SK-N-SH treated with all-trans-retinoic acid at 6 μM for 48 hours (cell line): ENCODE measurements at regions not wholly inside any gene's neighbourhood (a gene's known extent, or its start where the extent isn't known, plus 50 kb on each side); places are given as distances from the start of the nearest gene placed in this dataset.

Source experiments
- ATAC-seq: fragments of 200-7000 bp; cut with Tn5 transposase; 3 replicates; pipeline ENCODE4 v1.9.1; 2020; ENCODE audit warnings: mild to moderate bottlenecking, moderate library complexity
- BACH2 ChIP-seq: fragments of 250-450 bp; sonication (Bioruptor Pico); IDR thresholded peaks from 2 replicates; pipeline ENCODE4 v1.9.0; 2021; ENCODE audit warnings: mild to moderate bottlenecking, borderline replicate concordance
- ESRRG ChIP-seq: fragments of 250-450 bp; sonication (Bioruptor Pico); IDR thresholded peaks from 2 replicates; pipeline ENCODE4 v1.6.1; 2021; ENCODE audit warnings: mild to moderate bottlenecking
- GLIS3 ChIP-seq: fragments of 250-450 bp; sonication (Bioruptor Pico); IDR thresholded peaks from 2 replicates; pipeline ENCODE4 v1.5.0; 2020; ENCODE audit warnings: mild to moderate bottlenecking, moderate library complexity
- ISL1 ChIP-seq: fragments of 250-450 bp; sonication (Bioruptor Pico); IDR thresholded peaks from 2 replicates; pipeline ENCODE4 v2.1.2; 2022; ENCODE audit warnings: mild to moderate bottlenecking, moderate library complexity
- OSR1 ChIP-seq: fragments of 250-450 bp; sonication (Bioruptor Pico); IDR thresholded peaks from 2 replicates; pipeline ENCODE4 v1.8.0; 2022; ENCODE audit warnings: moderate library complexity, mild to moderate bottlenecking, inconsistent platforms
- PPARA ChIP-seq: fragments of 250-450 bp; sonication (Bioruptor Pico); IDR thresholded peaks from 2 replicates; pipeline ENCODE4 v1.5.0; 2020; ENCODE audit warnings: mild to moderate bottlenecking, borderline replicate concordance
- RARB ChIP-seq: fragments of 250-450 bp; sonication (Bioruptor Pico); IDR thresholded peaks from 2 replicates; pipeline ENCODE4 v1.8.0; 2021; ENCODE audit warnings: mild to moderate bottlenecking, moderate library complexity
- SNAI2 ChIP-seq: fragments of 250-450 bp; sonication (Bioruptor Pico); IDR thresholded peaks from 2 replicates; pipeline ENCODE4 v1.5.0; 2020; ENCODE audit warnings: mild to moderate bottlenecking, moderate library complexity
- TCF4 ChIP-seq: fragments of 250-450 bp; sonication (Bioruptor Pico); IDR thresholded peaks from 2 replicates; pipeline ENCODE4 v1.8.0; 2021; ENCODE audit warnings: mild to moderate bottlenecking, moderate library complexity, borderline replicate concordance
- TOX ChIP-seq: fragments of 250-450 bp; sonication (Bioruptor Pico); IDR thresholded peaks from 2 replicates; pipeline ENCODE4 v1.8.0; 2021; ENCODE audit warnings: mild to moderate bottlenecking, moderate library complexity, borderline replicate concordance
- ZC3H10 ChIP-seq: fragments of 250-450 bp; sonication (Bioruptor Pico); IDR thresholded peaks from 2 replicates; pipeline ENCODE4 v1.5.1; 2021; ENCODE audit warnings: mild to moderate bottlenecking, moderate library complexity
- ZFP3 ChIP-seq: fragments of 250-450 bp; sonication (Bioruptor Pico); IDR thresholded peaks from 2 replicates; pipeline ENCODE4 v1.5.0; 2020; ENCODE audit warnings: mild to moderate bottlenecking, moderate library complexity
- ZFP30 ChIP-seq: fragments of 450-650 bp; formaldehyde crosslinking; IDR thresholded peaks from 2 replicates; pipeline ENCODE4 v1.5.0; 2022; ENCODE audit warnings: mild to moderate bottlenecking, moderate library complexity
- ZNF70 ChIP-seq: fragments of 450-650 bp; formaldehyde crosslinking; IDR thresholded peaks from 2 replicates; pipeline ENCODE4 v1.5.0; 2020; ENCODE audit warnings: mild to moderate bottlenecking, moderate library complexity
- ZNF8 ChIP-seq: fragments of 450-650 bp; formaldehyde crosslinking; IDR thresholded peaks from 2 replicates; pipeline ENCODE4 v1.5.0; 2020; ENCODE audit warnings: mild to moderate bottlenecking, moderate library complexity
- TF ChIP-seq, protein P1 (sequence below): fragments of 250-450 bp; sonication (Bioruptor Pico); IDR thresholded peaks from 2 replicates; pipeline ENCODE4 v1.5.0; 2020; ENCODE audit warnings: mild to moderate bottlenecking, moderate library complexity
- TF ChIP-seq, protein P2 (sequence below): fragments of 250-450 bp; sonication (Bioruptor Pico); IDR thresholded peaks from 2 replicates; pipeline ENCODE4 v1.5.1; 2021; ENCODE audit warnings: mild to moderate bottlenecking, moderate library complexity
- TF ChIP-seq, protein P3 (sequence below): fragments of 250-450 bp; sonication (Bioruptor Pico); IDR thresholded peaks from 2 replicates; pipeline ENCODE4 v1.5.1; 2020; ENCODE audit warnings: low read depth, mild to moderate bottlenecking, moderate library complexity
- TF ChIP-seq, protein P4 (sequence below): fragments of 250-450 bp; sonication (Bioruptor Pico); IDR thresholded peaks from 2 replicates; pipeline ENCODE4 v1.8.0; 2020; ENCODE audit warnings: mild to moderate bottlenecking, moderate library complexity, borderline replicate concordance
- TF ChIP-seq, protein P5 (sequence below): fragments of 250-450 bp; sonication (Bioruptor Pico); IDR thresholded peaks from 2 replicates; pipeline ENCODE4 v1.8.0; 2021; ENCODE audit warnings: low read depth, mild to moderate bottlenecking, moderate library complexity, borderline replicate concordance

DNA sequence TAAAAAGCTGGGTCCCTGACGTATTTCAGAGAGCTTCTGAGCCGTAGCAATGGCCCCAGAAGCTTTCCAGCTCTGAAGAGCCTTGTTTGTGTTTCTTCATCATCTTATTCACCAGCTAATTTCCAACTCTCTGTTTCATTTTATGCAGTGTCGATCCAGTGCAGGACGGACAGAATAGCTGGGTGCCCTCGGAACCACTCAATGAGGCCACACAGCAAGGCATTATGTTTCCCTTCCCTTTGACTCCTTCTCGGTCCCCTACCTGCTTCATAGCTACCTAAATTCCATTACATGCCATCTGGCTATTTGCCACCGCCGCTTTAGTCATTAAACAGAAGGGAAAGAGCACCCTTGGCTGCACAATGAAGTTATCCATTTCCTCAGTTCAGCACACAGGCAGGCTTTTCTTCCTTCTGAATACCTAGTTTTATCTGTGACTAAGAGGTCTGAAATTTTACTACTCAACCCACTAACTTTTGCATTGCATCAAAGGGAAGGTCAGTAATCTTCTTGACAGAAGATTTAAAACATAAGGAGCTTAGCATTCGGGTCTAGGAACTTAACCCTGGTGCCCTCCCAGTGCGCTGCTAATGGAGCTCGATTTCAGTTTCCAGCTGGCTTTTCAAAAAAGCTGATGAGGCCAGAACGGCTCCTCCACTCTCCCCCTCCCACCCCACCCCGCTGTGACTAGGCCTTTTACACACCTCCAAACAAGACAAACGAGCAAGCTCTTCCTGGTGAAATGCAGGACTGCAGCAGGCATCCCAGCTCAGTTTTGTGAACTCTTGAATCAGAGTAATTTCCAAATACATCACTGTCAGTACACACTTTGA is 176.8 kb downstream of the GXYLT1 start:
- TF ChIP-seq TOX (peak; percentile 34; the same call in 1 of the 2 replicates), SNAI2 (no peak), ZNF8 (CRISPR knock-in tag) (no peak), RARB (CRISPR knock-in tag) (no peak), TCF4 (CRISPR knock-in tag) (no peak), ISL1 (peak; percentile 83)
- TF ChIP-seq, protein P1, sequence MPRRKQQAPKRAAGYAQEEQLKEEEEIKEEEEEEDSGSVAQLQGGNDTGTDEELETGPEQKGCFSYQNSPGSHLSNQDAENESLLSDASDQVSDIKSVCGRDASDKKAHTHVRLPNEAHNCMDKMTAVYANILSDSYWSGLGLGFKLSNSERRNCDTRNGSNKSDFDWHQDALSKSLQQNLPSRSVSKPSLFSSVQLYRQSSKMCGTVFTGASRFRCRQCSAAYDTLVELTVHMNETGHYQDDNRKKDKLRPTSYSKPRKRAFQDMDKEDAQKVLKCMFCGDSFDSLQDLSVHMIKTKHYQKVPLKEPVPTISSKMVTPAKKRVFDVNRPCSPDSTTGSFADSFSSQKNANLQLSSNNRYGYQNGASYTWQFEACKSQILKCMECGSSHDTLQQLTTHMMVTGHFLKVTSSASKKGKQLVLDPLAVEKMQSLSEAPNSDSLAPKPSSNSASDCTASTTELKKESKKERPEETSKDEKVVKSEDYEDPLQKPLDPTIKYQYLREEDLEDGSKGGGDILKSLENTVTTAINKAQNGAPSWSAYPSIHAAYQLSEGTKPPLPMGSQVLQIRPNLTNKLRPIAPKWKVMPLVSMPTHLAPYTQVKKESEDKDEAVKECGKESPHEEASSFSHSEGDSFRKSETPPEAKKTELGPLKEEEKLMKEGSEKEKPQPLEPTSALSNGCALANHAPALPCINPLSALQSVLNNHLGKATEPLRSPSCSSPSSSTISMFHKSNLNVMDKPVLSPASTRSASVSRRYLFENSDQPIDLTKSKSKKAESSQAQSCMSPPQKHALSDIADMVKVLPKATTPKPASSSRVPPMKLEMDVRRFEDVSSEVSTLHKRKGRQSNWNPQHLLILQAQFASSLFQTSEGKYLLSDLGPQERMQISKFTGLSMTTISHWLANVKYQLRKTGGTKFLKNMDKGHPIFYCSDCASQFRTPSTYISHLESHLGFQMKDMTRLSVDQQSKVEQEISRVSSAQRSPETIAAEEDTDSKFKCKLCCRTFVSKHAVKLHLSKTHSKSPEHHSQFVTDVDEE: no peak
- peak; percentile 90 for ATAC-seq

DNA sequence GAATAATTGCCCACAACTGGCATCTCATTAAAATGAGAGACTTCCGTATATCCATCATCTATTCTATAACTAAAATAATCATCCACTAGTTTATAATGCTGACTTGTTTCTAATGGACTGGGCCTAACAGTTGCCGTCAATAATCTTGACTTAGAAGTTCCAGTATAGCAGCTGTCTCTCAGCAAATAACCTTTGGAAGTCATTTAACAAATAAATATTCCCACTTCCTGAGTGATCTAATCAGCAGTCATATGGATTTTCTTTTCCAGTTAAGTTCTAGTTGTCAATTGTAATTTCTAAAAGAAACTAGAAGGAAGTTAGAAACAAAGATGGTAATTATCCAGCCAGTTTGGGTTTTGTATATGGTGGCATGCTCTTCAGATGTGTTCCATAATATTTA is 177.8 kb downstream of the GXYLT1 start:
- ATAC-seq: no peak
- TF ChIP-seq ZFP30 (CRISPR knock-in tag) (no peak), RARB (CRISPR knock-in tag) (no peak), ZC3H10 (CRISPR knock-in tag) (no peak), TCF4 (CRISPR knock-in tag) (no peak), OSR1 (CRISPR knock-in tag) (no peak), BACH2 (CRISPR knock-in tag) (no peak), ESRRG (CRISPR knock-in tag) (no peak), GLIS3 (no peak), TOX (no peak)
- TF ChIP-seq, protein P2, sequence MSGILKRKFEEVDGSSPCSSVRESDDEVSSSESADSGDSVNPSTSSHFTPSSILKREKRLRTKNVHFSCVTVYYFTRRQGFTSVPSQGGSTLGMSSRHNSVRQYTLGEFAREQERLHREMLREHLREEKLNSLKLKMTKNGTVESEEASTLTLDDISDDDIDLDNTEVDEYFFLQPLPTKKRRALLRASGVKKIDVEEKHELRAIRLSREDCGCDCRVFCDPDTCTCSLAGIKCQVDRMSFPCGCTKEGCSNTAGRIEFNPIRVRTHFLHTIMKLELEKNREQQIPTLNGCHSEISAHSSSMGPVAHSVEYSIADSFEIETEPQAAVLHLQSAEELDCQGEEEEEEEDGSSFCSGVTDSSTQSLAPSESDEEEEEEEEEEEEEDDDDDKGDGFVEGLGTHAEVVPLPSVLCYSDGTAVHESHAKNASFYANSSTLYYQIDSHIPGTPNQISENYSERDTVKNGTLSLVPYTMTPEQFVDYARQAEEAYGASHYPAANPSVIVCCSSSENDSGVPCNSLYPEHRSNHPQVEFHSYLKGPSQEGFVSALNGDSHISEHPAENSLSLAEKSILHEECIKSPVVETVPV (CRISPR knock-in tag): no peak
- TF ChIP-seq, protein P3, sequence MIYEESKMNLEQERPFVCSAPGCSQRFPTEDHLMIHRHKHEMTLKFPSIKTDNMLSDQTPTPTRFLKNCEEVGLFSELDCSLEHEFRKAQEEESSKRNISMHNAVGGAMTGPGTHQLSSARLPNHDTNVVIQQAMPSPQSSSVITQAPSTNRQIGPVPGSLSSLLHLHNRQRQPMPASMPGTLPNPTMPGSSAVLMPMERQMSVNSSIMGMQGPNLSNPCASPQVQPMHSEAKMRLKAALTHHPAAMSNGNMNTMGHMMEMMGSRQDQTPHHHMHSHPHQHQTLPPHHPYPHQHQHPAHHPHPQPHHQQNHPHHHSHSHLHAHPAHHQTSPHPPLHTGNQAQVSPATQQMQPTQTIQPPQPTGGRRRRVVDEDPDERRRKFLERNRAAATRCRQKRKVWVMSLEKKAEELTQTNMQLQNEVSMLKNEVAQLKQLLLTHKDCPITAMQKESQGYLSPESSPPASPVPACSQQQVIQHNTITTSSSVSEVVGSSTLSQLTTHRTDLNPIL (CRISPR knock-in tag): no peak

DNA sequence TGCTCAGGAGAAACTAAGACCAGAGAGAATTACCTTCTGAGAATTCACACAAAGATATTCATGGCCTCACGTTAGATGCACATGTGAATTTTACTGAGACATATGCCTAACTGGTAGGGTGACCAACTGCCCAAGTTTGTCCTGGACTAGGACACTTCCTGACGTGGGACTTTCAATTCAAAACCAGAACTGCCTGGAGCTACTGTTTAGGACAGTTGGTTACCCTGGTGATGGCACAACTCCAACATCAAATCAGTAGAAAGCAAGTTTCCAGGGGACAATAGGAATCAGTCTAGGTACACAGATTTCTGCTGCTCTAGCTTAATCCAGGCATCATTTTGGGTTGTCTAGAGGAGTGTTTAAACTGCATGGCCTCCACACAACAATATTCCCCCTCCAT is 178.7 kb downstream of the GXYLT1 start:
- no peak for ATAC-seq
- TF ChIP-seq GLIS3 (no peak), OSR1 (CRISPR knock-in tag) (no peak), TOX (no peak), SNAI2 (no peak)
- TF ChIP-seq, all 23 proteins: peak for 0

DNA sequence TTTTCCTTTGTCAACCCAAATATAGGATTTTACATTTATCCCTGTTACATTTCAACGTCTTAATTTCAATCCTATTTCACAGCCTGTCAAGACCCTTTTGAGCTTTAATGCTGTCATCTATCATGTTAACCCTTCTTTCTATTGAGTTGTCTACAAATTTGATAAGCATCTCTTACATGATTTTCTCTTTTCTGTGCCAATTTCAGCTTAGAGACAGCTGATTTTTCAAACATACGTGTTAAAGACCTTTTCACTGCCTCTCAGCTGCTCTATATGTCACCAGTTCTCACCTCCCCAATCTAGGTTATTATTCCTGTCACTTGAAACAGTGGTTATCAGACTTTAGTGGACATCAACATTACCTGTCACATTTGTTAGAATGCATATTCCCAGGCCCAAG is 181.3 kb downstream of the GXYLT1 start:
- no peak for ATAC-seq
- TF ChIP-seq, protein P1: no peak
- TF ChIP-seq, protein P4, sequence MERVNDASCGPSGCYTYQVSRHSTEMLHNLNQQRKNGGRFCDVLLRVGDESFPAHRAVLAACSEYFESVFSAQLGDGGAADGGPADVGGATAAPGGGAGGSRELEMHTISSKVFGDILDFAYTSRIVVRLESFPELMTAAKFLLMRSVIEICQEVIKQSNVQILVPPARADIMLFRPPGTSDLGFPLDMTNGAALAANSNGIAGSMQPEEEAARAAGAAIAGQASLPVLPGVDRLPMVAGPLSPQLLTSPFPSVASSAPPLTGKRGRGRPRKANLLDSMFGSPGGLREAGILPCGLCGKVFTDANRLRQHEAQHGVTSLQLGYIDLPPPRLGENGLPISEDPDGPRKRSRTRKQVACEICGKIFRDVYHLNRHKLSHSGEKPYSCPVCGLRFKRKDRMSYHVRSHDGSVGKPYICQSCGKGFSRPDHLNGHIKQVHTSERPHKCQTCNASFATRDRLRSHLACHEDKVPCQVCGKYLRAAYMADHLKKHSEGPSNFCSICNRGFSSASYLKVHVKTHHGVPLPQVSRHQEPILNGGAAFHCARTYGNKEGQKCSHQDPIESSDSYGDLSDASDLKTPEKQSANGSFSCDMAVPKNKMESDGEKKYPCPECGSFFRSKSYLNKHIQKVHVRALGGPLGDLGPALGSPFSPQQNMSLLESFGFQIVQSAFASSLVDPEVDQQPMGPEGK (CRISPR knock-in tag): no peak
- TF ChIP-seq, protein P5, sequence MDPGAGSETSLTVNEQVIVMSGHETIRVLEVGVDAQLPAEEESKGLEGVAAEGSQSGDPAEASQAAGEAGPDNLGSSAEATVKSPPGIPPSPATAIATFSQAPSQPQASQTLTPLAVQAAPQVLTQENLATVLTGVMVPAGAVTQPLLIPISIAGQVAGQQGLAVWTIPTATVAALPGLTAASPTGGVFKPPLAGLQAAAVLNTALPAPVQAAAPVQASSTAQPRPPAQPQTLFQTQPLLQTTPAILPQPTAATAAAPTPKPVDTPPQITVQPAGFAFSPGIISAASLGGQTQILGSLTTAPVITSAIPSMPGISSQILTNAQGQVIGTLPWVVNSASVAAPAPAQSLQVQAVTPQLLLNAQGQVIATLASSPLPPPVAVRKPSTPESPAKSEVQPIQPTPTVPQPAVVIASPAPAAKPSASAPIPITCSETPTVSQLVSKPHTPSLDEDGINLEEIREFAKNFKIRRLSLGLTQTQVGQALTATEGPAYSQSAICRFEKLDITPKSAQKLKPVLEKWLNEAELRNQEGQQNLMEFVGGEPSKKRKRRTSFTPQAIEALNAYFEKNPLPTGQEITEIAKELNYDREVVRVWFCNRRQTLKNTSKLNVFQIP (CRISPR knock-in tag): no peak
- no peak for TF ChIP-seq PPARA (CRISPR knock-in tag)
- no peak for TF ChIP-seq ZNF70 (CRISPR knock-in tag)
- no peak for TF ChIP-seq ZFP3
- TF ChIP-seq ZFP30 (CRISPR knock-in tag): no peak
- TF ChIP-seq, protein P2 (CRISPR knock-in tag): no peak
- TF ChIP-seq, all 23 proteins: peak for 0
